HG03097 (cell line): ENCODE measurements at regions not wholly inside any gene's neighbourhood (a gene's known extent, or its start where the extent isn't known, plus 50 kb on each side); places are given as distances from the start of the nearest gene placed in this dataset.

Source experiments
- ATAC-seq: cut with Tn5 transposase; IDR thresholded peaks from one replicate; pipeline ENCODE4 v1.9.1; 2021; ENCODE audit not compliant: unreplicated experiment, low FRiP score

- ATAC-seq: no peak
Measured at GRCh38 chr2:111628221-111628620, 255.8 kb downstream of the ANAPC1 start.

- ATAC-seq: no peak
Measured at GRCh38 chr2:111629983-111630382, 254.0 kb downstream of the ANAPC1 start.

GRCh38 chr2:111632661-111633060, 251.3 kb downstream of the ANAPC1 start:
- ATAC-seq: no peak

- ATAC-seq: no peak
Measured at GRCh38 chr2:111633189-111633588, 250.8 kb downstream of the ANAPC1 start.

- no peak for ATAC-seq
Measured at GRCh38 chr2:111633643-111634042, 250.3 kb downstream of the ANAPC1 start.

- no peak for ATAC-seq
Measured at GRCh38 chr2:111634050-111634794, 249.8 kb downstream of the ANAPC1 start.

- ATAC-seq: no peak
Measured at GRCh38 chr2:111634995-111635538, 248.9 kb downstream of the ANAPC1 start.

- no peak for ATAC-seq
Measured at GRCh38 chr2:111636905-111637304, 247.1 kb downstream of the ANAPC1 start.

- ATAC-seq: no peak
Measured at GRCh38 chr2:111638274-111638877, 245.6 kb downstream of the ANAPC1 start.

GRCh38 chr2:111640480-111640879, 243.5 kb downstream of the ANAPC1 start:
- no peak for ATAC-seq

GRCh38 chr2:111642586-111643327, 241.2 kb downstream of the ANAPC1 start:
- ATAC-seq: no peak

GRCh38 chr2:111643759-111644158, 240.2 kb downstream of the ANAPC1 start:
- no peak for ATAC-seq

- ATAC-seq: no peak
Measured at GRCh38 chr2:111647359-111647758, 236.6 kb downstream of the ANAPC1 start.

- ATAC-seq: no peak
Measured at GRCh38 chr2:111652038-111652437, 232.0 kb downstream of the ANAPC1 start.

- no peak for ATAC-seq
Measured at GRCh38 chr2:111652681-111653080, 231.3 kb downstream of the ANAPC1 start.

- ATAC-seq: no peak
Measured at GRCh38 chr2:111653103-111653624, 230.8 kb downstream of the ANAPC1 start.

- no peak for ATAC-seq
Measured at GRCh38 chr2:111653913-111654312, 230.1 kb downstream of the ANAPC1 start.

- ATAC-seq: no peak
Measured at GRCh38 chr2:111654829-111655228, 229.2 kb downstream of the ANAPC1 start.

GRCh38 chr2:111656436-111656835, 227.6 kb downstream of the ANAPC1 start:
- no peak for ATAC-seq

GRCh38 chr2:111656894-111657293, 227.1 kb downstream of the ANAPC1 start:
- ATAC-seq: no peak

- ATAC-seq: no peak
Measured at GRCh38 chr2:111657351-111657975, 226.5 kb downstream of the ANAPC1 start.
